GM21717 (cell line): ENCODE measurements at regions not wholly inside any gene's neighbourhood (a gene's known extent, or its start where the extent isn't known, plus 50 kb on each side); places are given as distances from the start of the nearest gene placed in this dataset.

ENCODE experiments used
- ATAC-seq: cut with Tn5 transposase; IDR thresholded peaks from one replicate; pipeline ENCODE4 v1.9.1; 2021; ENCODE audit warnings: mild to moderate bottlenecking, moderate library complexity; ENCODE audit not compliant: unreplicated experiment

- ATAC-seq: no peak
Measured at GRCh38 chr21:24290151-24290833, 1317.0 kb downstream of the MRPL39 start.

GRCh38 chr21:24289539-24289938 lies 1317.7 kb downstream of the MRPL39 start:
- ATAC-seq: no peak

GRCh38 chr21:24280596-24280995 lies 1326.7 kb downstream of the MRPL39 start:
- ATAC-seq: no peak

- ATAC-seq: no peak
Measured at GRCh38 chr21:24278711-24279110, 1328.6 kb downstream of the MRPL39 start.

GRCh38 chr21:24276204-24276603 lies 1331.1 kb downstream of the MRPL39 start:
- no peak for ATAC-seq

- ATAC-seq: no peak
Measured at GRCh38 chr21:24275616-24276015, 1331.7 kb downstream of the MRPL39 start.

GRCh38 chr21:24272521-24272938 lies 1334.8 kb downstream of the MRPL39 start:
- no peak for ATAC-seq

- ATAC-seq: no peak
Measured at GRCh38 chr21:24265987-24266386, 1341.3 kb downstream of the MRPL39 start.

- no peak for ATAC-seq
Measured at GRCh38 chr21:24260751-24261150, 1346.5 kb downstream of the MRPL39 start.

GRCh38 chr21:24259241-24259640 lies 1348.0 kb downstream of the MRPL39 start:
- ATAC-seq: no peak

GRCh38 chr21:24255591-24255990 lies 1351.7 kb downstream of the MRPL39 start:
- ATAC-seq: no peak

GRCh38 chr21:24225431-24225830 lies 1381.8 kb downstream of the MRPL39 start:
- ATAC-seq: no peak

GRCh38 chr21:24224422-24224821 lies 1382.9 kb downstream of the MRPL39 start:
- no peak for ATAC-seq

GRCh38 chr21:24223624-24224023 lies 1383.7 kb downstream of the MRPL39 start:
- no peak for ATAC-seq

GRCh38 chr21:24222676-24223075 lies 1384.6 kb downstream of the MRPL39 start:
- no peak for ATAC-seq

GRCh38 chr21:24220446-24220845 lies 1386.8 kb downstream of the MRPL39 start:
- no peak for ATAC-seq

- no peak for ATAC-seq
Measured at GRCh38 chr21:24217151-24217550, 1390.1 kb downstream of the MRPL39 start.

GRCh38 chr21:24210130-24210529 lies 1397.2 kb downstream of the MRPL39 start:
- no peak for ATAC-seq

- no peak for ATAC-seq
Measured at GRCh38 chr21:24208562-24209260, 1398.6 kb downstream of the MRPL39 start.

GRCh38 chr21:24205319-24205718 lies 1402.0 kb downstream of the MRPL39 start:
- no peak for ATAC-seq

- ATAC-seq: no peak
Measured at GRCh38 chr21:24204641-24205040, 1402.6 kb downstream of the MRPL39 start.

- peak; percentile 68 for ATAC-seq
Measured at GRCh38 chr21:24200052-24200451, 1407.2 kb downstream of the MRPL39 start.

GRCh38 chr21:24197923-24198322 lies 1409.4 kb downstream of the MRPL39 start:
- ATAC-seq: no peak
